ENCODE measurements at regions not wholly inside any gene's neighbourhood (a gene's known extent, or its start where the extent isn't known, plus 50 kb on each side); places are given as distances from the start of the nearest gene placed in this dataset.

- TF ChIP-seq SRF (IDR thresholded peaks at IDR 0.05; ENCODE audit: low read depth in 2 of 2, low read length in 2 of 2): no peak
- TF ChIP-seq, protein P1, sequence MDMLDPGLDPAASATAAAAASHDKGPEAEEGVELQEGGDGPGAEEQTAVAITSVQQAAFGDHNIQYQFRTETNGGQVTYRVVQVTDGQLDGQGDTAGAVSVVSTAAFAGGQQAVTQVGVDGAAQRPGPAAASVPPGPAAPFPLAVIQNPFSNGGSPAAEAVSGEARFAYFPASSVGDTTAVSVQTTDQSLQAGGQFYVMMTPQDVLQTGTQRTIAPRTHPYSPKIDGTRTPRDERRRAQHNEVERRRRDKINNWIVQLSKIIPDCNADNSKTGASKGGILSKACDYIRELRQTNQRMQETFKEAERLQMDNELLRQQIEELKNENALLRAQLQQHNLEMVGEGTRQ (IDR thresholded peaks at IDR 0.05; ENCODE audit: borderline replicate concordance, low read depth, low read length): no peak
- TF ChIP-seq BHLHE40 (IDR thresholded peaks at IDR 0.05; ENCODE audit: borderline replicate concordance in 1 of 2, low read depth in 2 of 2, low read length in 1 of 2): no peak
- TF ChIP-seq, protein P2, sequence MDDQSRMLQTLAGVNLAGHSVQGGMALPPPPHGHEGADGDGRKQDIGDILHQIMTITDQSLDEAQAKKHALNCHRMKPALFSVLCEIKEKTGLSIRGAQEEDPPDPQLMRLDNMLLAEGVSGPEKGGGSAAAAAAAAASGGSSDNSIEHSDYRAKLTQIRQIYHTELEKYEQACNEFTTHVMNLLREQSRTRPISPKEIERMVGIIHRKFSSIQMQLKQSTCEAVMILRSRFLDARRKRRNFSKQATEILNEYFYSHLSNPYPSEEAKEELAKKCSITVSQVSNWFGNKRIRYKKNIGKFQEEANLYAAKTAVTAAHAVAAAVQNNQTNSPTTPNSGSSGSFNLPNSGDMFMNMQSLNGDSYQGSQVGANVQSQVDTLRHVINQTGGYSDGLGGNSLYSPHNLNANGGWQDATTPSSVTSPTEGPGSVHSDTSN (IDR thresholded peaks at IDR 0.05; ENCODE audit: insufficient replicate concordance, low read depth, low read length): no peak
Measured at GRCh38 chr6:14573703-14574290, 456.2 kb downstream of the CD83 start.

All from GM12878 (cell line).